Non-pigmented ciliary epithelial cell (primary cell): ENCODE measurements at regions not wholly inside any gene's neighbourhood (a gene's known extent, or its start where the extent isn't known, plus 50 kb on each side); places are given as distances from the start of the nearest gene placed in this dataset.

Experiments
- DNase-seq: peaks from one replicate; pipeline ENCODE4 v3.0.0-alpha.2; 2010; ENCODE audit warnings: low read depth

DNA sequence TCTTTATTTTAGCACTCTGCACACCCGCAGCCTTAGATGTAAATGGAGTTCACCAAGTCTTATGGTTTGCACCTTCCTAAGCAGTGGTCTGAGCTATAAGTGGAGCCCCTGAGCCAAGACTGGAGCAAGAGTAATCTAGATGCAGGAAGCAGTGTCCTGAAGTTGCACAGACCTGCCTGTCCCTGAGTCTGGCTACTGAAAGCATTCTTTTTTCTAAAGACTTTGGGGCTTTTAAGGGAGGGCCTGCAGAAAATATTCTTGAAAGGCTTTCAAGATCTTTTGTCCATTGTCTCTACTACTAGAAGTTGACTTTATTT lies 389.7 kb downstream of the KDM5D start:
- no peak for DNase-seq

DNA sequence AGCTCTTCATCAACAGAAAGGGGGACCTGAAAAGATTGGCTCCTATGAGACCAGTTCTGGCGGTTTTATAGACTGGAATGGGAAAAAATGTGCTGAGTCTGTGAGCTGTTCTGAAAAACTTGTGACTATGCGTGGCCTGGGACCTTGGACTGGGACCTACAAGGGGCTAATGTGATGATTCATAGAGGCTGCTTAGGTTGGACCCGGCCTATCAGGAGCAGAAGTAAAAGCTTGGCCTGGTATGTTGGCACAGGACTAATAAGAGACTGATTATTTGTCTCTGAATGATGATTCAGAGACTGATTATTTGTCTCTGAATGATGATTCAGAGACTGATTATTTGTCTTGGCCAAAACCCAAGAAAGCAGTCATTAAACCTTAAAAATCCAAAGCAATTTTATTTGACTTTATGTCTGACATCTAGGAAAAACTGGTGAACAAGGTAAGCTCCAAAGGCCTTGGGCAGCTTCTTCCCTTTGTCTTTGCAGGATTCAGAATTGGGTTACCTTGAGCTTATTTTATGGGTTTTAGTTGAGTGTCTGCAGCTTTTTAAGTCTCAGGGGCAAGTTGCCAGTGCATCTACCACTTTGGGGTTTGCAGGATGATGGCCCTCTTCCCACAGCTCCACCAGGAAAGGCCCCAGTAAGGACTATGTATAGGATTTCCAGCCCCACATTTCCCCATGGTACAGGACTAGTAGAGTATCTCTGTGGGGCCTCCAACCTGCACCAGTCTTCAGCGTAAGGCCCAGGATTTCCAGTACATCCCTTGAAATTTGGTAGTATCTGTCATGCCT lies 390.3 kb downstream of the KDM5D start:
- DNase-seq, result no peak

DNA sequence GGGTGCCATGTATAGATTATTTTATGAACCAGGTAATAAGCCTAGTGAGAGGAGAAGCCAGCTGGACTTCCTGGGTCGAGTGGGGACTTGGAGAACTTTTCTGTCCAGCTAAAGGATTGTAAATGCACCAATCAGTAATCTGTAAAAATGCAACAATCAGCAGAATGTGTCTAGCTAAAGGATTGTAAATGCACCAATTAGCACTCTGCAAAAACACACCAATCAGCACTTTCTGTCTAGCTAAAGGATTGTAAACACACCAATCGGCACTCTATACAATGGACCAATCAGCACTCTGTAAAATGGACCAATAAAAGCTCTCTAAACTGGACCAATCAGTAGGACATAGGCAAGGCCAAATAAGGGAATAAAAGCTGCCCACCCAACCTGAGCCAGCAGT lies 392.9 kb downstream of the KDM5D start:
- DNase-seq, result no peak

DNA sequence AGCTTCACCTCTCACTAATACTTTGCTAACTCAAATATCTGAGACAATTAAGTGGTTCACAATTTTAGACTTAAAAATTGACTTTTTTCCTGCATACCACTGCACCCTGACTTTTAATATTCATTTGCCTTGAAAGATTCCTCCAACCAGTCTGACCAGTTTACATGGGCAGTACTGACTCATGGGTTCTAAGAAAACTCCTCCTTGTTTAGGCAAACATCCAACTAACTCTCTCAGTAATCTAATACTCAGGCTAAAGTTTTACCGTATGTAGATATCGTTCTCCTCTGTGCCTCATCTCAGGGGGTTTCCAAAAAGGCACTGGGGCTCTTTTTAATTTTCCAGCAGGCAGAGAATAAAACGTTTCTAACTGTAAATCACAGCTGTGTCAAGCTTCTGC lies 422.8 kb downstream of the KDM5D start:
- DNase-seq, result no peak

DNA sequence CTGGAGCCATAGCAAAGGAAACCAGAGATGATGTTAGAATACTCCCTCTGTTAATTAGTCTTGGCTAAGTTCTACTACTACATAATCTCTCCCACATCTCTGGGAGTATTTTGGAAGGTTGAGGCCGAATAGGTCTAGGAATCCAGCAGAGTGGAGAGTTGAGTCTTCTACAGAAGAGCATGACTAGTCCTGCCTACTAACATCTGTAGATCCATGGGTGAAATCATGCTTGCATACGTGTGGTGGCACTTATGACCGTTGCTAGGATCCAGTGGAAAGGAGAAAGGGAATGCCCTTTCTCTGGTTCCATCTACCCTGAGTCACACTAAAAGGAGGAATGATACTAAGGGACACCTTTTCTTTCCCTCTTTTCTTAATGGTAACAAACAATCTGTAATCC lies 425.4 kb downstream of the KDM5D start:
- no peak for DNase-seq

DNA sequence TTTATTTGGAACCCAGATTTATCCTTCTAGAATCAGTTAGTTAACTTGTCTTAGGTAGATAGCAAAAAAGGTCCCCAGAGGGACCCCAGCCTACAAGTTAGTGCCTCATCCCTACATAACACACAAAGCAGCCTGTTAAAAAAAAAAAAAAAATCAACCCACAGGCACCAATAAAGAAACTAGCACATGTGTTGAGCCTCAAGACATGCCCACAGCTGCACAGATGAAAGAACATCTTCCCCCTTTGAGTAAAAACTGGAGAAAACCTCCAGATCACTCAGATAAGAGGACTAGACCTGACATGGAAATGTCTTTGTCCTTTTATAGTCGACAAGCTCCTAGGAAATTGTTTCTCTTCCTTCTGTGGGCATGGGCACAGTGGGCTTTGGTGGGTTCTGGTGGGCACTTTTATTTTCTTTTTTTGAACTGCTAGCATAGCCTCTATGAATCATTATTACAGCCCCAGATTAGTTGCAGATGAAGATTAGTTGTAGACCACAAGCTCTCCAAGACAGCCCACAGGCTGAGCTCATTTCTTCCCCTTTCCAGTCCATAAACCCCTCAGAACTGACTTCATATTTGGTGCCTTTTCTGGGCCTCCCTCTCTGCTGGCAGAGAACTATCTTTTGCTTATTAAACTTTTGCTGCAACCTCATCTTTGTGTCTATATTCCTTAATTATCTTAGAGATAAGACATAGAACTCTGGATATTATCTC lies 427.1 kb downstream of the KDM5D start:
- DNase-seq, result no peak

DNA sequence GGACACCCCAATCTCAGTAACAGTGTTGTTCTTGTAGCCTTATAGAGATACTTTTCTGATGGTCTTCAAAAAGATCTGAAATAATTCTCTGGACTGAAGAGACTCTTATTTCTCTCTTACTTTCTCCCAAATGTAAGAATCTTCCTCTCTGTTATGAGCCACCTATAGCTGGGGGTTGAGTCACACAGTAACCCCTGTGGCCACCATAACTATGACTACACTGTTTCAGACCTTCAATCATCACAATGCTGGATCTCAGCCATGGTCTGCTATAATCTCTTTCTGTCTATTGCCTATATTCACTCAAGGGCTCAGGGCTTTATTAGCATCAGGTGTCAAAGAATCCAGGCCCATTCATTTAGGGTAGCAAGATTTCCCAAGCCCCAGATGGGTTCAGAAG lies 436.9 kb downstream of the KDM5D start:
- DNase-seq, result no peak

DNA sequence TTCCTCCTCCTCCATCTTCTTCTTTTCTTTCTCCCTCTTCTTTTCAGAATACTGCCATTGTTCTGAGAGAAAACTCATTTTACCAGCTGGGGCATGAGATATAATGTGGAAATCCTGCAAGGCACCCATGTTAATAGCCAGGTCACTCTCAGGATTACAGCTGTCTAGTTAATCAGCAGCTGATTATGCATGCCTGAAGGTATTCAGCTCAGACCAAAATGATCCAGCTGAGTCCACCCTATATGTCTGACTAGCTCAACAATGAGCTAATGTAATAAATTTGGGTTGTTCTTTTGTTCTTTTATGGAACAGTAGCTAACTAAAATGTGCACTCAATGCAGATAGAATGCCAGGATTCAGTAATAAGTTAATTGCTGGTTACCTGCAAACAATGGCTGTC lies 441.4 kb downstream of the KDM5D start:
- no peak for DNase-seq

DNA sequence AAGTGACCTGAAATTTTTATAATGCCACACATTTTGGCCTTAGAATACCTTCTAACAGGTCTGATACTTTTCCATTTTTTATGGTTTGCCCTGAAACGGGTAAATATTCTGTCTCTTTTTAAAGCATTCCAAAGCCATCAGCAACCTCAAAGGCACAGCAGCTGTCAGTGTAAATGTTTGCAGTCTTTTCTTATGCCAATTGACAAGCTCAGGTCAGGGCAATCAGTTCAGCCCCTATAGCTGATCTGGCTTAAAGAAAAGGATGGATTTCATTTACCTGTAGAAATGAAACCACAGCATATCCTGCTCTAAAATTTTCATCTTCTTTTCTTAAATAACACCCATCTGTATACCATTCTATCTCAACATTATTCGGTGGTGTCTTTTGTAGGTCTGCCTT lies 453.6 kb downstream of the KDM5D start:
- no peak for DNase-seq

DNA sequence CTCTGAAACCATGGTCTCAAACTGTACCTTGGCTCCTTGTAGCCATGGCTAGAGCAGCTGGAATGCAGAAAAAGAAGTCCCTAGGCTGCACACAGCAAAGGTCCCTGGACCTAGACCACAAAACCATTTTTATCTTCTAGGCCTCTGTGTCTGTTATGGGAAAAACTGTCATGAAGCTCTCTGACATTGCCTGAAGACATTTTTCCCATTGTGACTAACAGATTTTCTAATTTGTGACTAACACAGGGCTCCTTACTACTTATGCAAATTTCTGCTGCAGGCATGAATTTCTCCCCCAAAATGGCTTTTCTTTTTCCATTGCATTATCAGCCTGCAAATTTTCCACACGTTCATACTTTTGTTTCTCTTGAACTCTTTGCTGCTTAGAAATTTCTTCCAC lies 470.4 kb downstream of the KDM5D start:
- DNase-seq, result no peak

DNA sequence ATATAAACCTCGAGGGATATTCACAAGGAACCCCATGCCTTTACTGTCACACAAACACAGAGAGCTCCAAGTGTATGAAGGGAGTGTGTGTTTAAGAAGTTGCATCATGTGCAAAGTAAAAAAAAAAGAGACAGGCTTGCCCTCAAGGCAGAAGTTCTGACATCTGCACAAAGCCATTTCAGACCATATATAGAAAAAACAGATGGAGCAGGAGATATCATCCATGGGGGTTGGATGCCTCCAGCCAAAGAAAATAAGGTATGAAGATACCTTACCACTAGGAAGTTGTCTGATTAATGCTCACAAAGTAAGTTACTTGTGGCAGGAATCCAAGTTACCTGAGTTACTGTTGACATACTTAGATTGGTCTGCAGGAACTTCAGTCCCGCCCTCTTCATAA lies 476.2 kb downstream of the KDM5D start:
- DNase-seq, result no peak

DNA sequence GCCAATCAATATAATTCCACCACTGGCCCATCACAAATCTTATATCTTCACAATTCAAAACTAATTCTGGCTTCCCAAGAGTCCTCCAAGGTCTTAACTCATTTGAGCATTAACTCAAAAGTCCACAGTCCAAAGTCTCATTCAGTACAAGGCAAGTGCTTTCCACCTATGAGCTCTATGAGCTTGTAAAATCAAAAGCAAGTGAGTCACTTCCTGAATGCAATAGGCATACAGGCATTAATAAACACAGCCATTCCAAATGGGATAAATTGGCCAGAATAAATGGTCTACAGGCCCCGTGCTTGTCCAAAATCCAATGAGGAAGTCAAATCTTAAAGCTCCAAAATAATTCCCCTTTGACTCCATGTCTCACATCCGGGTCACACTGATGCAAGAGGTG lies 479.1 kb downstream of the KDM5D start:
- no peak for DNase-seq

DNA sequence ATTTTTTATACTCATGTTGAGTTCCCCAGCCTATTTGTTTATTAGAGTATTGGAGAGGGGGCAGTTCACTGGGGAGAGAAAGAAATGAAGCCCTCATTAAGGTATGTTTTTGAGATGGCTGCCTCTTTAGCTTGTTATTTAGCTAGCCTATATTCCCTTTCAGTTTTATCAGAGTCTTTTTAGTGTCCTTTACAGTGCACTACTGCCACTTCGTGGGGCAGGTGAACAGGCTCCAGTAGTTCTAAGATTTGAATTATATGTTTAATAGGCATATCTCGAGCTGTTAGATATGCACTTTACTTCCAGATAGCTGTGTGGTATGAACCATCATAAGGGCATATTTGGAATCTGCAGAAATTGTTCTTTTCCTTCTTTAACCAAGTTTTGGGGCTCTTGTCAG lies 482.2 kb downstream of the KDM5D start:
- no peak for DNase-seq

DNA sequence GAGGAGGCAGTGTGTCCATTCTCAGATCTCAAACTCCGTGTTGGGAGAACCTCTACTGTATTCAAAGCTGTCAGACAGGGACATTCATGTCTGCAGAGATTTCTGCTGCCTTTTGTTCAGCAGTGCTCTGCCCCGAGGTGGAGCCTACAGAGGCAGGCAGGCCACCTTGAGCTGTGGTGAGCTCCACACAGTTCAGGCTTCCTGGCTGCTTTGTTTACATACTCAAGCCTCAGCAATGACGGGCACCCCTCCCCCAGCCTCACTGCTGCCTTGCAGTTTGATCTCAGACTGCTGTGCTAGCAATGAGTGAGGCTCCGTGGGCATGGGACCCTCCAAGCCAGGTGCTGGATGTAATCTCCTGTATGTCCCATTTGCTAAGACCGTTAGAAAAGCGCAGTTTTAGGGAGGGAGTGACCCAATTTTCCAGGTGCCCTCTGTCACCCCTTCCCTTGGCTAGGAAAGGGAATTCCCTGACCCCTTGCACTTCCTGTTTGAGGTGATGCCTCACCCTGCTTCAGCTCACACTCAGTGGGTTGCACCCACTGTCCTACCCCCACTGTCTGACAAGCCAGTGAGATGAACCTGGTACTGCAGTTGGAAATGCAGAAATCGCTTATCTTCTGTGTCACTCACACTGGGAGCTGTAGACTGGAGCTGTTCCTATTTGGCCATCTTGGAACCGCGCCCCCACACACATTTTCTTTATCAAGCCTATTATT lies 458.9 kb upstream of the HSFY2 start:
- DNase-seq, result no peak

DNA sequence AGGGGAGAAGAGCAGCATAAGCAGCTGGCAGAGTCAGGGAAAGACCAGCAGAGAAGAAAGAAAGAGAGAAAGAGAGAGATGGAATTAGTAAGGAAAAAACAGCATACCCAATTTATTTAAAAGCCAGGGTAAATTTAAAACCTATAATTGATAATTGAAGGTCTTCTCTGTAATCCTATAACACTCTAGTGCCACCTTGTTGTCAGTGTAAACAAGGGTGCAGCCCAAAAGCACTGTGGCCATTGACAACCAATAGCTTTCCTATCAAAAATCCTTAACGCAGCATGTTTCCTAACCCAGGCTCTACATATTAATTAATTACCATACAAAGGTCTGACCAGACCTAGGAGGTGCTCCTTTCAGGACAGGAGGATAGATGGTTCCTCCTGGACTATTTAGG lies 447.2 kb upstream of the HSFY2 start:
- DNase-seq, result no peak

DNA sequence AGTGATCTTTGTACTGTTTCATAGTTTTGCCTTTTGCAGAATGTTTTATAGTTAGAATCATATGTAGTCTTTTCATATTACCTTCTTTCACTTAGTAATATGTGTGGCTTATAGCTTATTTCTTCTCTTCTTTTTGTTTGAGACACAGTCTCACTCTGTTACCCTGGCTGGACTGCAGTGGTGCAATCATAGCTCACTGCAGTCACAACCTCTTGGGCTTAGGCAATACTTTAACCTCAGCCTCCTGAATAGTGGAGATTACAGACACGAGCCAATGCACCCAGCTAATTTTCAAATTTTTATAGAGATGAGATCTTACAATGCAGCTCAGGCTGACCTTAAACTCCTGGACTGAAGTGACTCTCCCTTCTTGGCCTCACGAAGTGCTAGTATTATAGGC lies 435.4 kb upstream of the HSFY2 start:
- no peak for DNase-seq

DNA sequence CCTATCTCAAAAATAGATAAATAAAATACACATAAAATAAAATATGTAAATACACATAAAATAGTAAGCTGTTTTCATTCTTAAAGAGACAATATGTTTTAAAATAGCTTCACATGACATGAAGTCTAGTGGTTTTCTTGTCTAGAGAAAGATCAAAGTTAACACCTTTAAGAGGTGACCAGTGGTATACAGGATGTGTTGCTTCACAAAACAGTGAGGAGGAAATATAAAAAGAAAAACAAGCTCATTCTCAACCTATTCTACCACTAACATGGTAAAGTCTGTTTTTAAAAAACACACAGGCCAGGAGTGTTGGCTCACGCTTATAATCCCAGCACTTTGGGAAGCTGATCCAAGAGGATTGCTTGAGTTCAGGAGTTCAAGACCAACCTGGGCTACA lies 433.5 kb upstream of the HSFY2 start:
- no peak for DNase-seq

DNA sequence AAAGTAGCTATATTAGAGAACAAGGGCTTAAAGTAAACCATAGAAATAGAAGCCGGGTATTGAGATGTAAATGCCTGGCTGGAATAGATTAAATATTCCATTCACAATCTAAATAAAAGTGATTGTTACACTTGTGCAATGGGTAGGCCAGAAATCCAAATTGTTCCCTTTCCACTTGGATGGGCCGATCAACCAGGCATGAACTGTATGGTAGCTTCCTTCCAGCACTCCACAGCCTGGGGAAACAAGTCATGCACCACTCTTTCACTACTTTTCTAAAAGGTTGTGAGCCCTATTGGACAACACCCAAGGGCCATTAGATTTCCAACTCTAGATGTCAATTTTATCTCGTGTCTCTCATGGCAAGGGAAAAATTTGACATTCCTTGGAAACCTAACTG lies 407.3 kb upstream of the HSFY2 start:
- DNase-seq, result no peak

DNA sequence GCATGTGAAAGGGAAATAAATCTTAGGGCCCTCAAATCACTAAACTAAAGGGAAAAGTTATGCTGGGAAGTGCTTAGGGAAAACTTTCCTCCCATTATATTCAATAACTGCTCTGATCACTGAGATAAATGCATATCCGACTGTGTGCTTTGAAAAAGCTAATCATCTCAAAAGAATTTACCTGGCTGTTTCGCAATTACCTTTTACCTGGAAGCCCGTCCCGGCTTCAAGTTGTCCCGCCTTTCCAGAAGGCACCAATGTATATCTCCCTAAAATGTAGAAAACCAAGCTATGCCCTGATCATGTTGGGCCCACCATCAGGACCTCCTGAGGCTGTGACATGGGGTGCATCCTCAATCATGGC lies 394.6 kb upstream of the HSFY2 start:
- no peak for DNase-seq

DNA sequence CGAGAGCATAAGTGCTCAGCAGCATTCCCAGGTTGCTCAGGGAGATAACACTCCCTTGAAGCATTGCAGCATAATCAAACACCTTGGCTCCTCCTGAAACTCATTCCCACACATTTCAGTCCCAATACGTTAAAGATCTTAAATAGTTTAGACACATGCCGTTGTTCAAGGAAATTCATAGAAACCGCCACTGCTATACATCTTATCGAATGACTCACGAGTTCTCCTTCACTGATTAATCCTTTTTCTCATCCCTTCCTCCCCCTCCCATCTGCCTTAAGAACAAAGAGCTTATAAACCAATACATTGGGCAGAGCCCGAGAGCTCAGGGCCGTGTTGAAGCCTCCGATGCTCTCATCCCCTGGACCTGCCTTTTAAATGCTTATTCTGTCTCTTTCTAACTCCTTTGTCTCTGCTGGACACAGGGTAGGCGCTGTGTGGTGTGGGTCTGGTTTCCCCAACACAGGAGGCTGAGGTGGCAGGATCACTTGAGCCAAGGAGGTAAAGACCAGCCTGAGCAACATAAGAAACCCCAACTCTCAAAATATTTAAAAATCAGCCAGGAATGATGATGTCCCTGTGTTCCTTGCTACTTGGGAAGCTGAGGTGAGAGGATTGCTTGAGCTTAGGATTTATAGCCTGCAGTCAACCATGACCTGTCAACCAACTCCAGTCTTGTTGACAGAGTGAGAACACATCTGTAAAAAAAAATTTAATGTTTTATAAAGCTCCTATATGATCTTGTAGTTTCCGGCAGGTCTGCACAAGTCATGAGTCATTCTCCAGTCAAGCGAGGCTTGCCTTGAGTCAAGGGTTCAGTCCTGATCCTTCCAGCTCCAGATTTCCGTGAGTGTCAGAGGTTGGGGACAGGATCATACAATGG lies 394.0 kb upstream of the HSFY2 start:
- DNase-seq, result no peak

DNA sequence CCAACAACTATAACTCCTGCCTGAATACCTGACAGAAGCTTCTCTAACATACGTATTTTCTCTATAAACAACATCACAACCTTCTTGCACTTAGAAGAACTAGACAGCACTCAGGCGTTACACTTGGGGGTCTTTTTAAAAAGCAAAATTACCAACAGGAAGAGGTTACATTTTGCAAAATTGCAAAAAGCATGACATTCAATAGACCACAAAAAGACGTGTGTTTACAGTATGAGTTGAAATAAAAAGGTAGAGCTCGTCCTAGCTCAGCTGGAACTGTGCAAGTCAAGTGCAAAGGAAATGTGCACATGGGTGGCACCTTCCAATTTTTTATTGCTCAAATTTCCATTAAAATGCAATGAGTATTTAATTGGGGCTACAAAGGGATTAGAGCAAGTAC lies 375.2 kb upstream of the HSFY2 start:
- no peak for DNase-seq

DNA sequence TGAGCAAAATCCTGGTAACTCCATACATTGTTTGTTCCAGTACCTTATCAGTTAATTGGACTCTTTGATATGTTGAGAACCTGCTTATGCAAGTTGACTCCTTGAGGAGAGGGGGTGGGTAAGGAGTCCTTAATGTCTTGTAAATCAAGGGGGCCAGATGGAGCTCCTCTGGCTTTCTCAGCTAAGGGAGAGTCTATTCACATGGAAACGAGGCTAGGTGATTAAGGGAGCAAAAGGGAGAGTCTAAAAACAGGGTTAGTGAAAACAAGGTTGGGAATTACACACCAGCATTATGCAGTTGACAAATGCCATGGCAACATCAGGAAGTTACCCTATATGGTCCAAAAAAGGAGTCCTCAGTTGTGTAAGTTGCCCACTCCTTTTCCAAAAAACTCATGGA lies 372.8 kb upstream of the HSFY2 start:
- DNase-seq, result no peak

DNA sequence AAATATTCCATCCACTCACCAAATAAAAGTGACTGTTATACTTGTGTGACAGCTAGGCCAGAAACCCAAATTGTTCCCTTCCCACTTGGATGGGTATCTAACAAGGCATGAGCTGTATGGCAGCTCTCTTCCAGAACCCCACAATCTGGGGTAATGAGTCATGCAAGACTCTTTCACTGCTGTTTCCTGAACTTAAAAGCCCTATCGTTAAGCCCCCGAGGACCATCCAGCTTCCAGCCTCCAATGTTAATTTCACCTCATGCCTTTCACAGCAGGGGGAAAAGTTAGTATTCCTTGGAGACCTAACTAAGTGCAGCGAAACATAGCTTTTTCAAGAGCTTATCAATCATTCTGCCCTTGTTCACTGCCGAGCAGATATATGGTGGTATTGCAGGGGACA lies 368.6 kb upstream of the HSFY2 start:
- DNase-seq, result no peak
